GM18907 (cell line): ENCODE measurements at regions not wholly inside any gene's neighbourhood (a gene's known extent, or its start where the extent isn't known, plus 50 kb on each side); places are given as distances from the start of the nearest gene placed in this dataset.

ENCODE experiments used
- ATAC-seq: cut with Tn5 transposase; IDR thresholded peaks from one replicate; pipeline ENCODE4 v1.9.1; 2021; ENCODE audit warnings: mild to moderate bottlenecking, moderate library complexity; ENCODE audit not compliant: unreplicated experiment

DNA sequence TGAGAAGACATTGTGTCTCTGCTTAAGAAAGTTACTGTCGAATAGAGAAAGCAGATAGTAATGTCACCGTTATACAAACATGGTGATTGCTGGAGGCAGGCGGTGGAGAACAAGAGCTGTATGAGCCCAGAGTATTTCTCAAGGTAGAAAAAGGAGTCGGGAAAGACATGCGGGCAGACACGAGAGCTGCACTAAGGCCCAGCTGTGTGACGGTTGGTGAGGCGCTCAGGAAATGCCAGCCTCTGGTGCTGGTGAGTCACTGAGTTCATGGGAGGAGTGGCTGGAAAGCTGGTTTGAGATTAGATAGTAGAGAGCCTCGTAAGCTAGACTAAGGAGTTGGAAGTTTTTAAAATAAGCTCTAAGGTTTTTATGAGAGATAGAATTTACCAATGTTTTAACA lies 390.9 kb upstream of the TRIB2 start:
- no peak for ATAC-seq

DNA sequence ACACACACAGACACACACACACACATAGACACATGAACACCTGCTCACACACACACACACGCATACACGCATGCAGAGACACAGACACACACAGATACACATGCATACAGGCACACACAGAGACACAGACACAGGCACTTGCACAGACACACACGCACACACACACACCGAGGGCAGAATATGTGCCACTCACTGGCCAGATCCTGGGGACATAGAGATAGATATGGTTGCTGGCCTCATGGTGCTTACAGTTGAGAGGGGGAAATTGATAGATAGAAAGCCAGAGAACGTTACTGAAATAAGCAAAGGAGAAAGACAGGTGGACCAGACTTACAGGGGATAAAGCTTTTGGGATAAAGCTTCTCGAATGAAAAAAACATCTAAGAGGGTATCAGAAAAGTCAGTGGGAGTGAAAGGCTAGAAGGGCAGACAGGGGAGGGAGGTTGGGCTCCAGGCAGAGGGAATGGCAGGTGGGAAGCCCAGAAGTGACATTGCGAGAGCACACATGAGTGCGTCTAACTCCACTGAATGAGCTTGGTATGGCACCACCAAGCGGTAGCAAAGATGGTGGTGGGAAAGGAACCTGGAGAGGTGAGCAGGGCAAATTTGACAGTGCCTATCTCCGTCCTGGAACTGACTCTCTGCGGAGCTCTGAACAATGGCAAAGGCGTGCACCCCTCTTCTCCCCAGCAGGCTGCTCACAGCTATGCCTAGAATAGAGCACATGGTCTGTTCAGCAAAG lies 390.1 kb upstream of the TRIB2 start:
- no peak for ATAC-seq

DNA sequence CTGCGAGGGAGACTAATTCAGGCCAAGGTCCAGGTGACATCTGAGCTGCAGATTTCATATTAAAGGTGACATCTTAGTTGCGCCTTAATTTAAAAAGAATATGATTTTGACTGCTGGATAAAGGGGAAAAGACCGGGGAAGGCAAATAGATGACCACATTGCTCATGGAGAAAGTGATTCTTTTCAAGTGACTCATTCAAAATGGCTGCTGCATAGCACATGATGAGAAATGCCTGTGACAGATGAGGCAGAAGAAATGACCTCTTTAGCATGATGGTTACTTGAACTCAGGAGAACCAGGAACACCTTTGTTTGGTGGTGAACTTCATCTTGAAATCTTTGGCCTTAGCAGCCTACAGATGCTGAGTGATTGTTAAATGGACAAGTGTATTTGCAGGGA lies 385.8 kb upstream of the TRIB2 start:
- ATAC-seq: no peak

DNA sequence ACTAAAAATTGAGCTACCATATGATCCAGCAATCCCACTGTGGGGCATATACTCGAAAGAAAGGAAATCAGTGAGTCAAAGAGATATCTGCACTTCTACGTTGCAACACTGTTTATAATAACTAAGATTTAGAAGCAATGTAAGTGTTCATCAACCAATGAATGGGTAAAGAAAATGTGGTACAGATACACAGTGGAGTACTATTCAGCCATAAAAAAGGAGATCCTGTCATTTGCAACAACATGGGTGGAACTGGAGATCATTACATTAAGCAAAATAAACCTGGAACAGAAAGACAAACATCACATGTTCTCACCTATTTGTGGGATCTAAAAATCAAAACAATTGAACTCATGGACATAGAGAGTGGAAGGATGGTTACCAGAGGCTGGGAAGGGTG lies 385.0 kb upstream of the TRIB2 start:
- ATAC-seq: no peak

DNA sequence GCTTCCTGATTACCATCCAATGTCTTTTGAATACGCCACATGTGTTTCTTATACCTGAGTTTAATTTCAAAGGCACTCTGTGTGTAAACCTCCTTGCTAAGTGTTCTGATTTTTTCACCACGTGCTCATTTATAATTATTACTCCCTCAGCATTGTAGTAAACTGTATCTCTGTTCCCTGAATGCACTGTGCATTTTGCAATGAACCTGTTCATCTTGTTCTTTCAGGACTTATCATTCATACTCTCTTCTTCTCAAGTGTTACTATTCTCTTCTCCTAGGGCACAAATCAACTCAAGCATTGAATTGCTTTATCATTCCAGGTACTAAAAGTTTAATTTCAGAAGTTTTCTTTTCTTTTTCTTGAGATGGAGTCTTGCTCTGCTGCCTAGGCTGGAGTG lies 383.4 kb upstream of the TRIB2 start:
- ATAC-seq: no peak

DNA sequence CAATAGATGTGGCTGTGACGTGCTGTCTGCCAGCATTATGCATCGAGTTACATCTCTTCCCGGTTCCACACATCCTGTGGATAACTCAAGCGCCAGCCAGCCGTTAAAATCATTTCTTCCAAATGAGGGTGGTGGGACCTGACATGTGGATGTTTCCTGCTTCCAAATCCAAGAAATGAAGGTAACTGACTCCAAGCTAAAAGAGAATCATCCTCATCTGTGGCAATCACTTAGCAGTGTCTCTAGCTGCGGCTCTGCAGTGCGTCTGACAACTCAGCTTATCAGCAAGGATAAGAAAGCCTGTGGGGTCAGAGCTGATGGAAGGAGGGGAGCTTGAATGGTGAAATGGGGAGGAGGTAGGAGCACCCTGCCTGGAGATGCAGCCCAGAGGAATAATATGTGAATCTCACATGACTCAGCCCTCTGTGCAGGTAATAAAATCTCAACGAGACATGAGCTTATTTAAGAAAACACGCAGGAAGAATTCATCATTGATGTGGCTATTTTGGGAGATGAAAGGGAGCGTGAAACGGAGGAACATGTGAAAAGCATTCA lies 382.2 kb upstream of the TRIB2 start:
- ATAC-seq: no peak

DNA sequence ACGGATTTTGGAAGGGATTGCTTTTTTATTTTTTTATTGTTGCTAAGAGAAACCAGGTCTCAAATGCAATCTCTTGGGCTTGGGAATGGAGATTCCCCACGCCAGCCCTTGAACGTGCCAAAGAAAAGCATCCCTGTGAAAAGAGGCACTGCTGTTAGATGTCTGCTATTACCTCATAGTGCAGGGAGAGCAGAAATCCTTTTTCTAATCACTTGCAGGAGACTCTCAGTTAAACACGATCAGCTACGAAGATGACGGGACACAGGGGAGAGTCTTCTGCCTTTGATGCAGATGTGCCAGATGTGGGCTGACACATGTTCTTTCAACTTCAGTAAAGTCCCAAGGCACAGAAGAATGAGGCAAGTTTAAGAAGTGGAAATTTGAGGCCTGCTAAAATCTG lies 381.6 kb upstream of the TRIB2 start:
- no peak for ATAC-seq

DNA sequence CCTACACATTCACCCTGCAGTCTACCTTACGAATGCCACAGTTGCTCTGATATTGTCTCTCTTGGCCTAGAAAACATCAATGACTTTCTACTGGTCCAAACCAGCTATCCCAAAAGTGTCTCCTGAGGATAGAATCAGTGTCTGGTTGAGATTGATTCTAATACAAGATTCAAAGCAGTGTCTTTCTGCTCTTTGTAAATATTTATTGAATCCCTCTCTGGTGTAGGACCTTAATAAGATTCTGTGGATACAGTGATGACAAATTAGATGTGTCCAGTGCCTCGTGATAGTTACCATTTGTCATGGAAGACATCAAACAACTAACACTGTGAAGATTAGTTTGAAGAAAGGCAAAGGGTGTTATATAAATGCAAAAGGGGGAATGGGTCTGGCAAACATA lies 380.7 kb upstream of the TRIB2 start:
- ATAC-seq: no peak

DNA sequence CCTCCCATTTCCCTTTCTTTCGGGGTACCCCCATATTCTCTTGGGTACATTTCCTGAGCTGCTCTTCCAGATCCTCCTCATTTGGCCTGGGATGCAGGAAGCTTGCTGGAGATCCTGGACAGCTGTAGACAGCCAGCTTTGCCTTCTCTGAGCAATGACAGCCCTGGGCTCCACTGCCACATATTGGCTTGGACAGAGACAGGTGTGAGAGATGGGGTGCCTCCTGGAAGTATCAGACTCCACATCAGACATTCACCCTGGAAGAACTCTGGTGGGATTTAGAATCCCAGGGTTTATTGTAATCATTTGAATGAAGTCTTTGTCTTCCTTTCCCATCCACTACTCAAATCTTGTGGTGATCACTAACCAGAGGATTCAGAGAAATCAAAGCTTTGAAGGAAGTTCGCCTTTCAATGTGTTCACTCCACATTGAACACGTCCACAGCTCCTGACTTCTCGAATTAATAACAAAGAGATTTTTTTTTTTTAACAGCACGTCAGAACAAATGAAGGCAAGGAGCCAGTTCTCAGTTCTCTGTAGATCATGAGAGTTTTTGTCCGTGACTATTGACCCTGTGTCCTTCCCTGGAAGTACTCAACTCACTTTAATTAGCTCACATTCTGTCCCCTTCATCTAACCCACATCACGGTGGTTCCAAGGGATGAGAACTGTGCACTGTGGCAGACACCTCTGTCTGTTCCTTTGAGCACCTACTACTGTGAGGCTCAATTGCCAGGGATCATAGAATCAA lies 377.6 kb upstream of the TRIB2 start:
- ATAC-seq: no peak

DNA sequence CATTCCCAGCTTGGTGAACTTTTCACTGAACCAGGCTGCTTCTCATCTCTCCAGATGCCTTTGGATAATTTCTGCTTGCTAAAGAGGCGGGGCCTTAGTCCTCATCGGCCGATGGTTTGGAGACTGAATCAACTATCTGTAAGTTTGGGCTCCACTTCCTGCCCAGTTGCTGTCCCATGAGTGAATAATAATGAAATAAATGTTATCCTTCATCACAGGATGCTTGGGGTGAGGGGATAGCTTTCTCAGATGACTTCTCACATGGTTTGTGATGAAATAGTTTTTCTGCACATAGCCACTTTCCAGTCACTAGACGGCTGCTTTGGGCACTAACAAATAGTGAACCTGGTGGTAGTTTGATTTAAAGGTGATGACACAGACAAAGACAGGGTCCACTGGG lies 376.6 kb upstream of the TRIB2 start:
- ATAC-seq: no peak

DNA sequence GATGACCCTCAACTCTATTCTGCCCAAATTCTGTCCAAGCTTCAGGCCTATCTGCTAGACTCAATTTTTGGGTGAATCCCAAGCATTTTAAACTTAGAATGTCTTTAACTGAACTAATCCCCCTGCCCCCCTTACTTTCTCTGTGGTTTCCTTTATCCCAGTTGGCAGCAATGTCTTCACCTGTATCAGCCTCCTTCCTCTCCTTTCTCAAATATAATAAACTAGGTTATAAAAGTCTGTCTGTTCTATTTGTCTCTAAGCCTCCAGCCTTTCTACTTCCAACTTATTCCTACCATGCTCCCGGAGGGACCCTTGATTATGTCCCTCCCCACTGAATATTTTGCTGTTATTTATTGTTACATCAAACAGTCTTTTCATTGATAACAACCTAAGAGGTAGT lies 375.5 kb upstream of the TRIB2 start:
- no peak for ATAC-seq

DNA sequence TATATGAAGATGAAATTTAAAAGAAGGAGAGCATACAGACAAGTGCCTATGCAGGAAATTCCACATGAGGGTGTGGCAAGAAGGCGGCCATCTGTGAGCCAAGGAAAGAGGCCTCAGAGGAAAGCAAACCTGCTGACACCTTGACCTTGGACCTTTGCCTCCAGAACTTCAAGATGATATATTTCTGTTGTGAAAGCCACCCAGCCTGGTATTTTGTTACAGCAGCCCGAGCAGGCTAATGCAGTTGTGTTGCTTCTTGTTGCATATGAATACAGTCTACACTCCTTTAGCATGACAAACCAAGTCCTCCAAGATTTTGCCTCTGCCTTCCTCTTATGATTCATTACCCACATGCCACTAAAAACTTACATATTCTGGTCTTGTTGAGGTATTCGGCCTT lies 374.8 kb upstream of the TRIB2 start:
- ATAC-seq: no peak

DNA sequence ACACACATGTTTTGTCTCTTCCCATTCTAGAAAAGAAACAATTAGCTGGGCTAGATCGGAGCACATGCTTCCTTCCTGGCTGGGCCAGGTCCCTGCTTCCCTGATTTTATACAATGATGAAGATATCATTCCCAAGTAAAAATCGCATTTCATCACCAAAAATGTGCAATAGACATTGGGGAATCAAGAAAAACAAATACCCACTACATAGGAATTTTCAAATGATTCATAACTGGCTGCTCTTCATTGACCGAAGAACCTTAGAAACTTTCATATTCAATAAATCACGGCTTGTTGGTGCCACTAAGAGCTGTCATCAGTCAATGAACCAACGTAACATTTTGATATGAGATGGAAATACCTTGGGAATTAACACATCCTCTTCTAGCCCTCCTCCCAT lies 373.6 kb upstream of the TRIB2 start:
- ATAC-seq: no peak

DNA sequence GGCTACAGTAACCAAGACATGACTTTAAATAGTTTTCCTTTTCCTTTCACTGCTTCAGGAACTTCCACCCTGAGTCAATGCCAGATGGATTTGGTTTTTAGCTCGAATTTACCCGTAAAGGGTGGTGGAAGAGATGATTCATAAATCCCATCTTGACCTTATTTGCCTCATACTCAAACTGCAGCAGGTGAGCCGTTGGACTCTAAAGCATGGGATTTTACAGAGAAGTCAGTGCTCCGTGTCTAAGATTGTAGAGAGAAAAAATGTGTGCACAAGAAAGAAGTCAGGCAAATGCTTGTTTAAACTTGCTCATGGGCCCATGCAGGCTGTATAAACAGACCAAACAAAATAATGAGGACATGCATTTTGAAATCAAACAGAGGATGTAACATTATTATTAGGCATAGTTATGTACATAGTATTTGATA lies 369.7 kb upstream of the TRIB2 start:
- ATAC-seq: no peak

DNA sequence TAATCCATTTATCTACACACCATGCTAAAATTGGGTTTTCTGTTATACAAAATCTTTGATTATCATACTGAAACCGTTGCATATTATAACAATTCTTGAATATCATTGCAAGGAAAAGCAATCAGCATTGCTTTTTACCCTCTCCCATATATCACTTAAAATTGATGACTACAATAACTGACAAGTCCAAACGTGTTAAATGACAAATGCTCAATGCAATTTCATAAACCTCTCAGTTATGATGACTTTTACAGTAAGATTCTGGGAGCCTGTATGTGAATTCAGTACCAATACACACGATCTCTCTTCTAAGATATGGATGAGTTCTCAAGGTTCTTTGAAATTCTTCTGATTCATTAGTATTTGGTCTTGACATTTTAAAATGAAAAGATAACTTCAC lies 368.5 kb upstream of the TRIB2 start:
- no peak for ATAC-seq

DNA sequence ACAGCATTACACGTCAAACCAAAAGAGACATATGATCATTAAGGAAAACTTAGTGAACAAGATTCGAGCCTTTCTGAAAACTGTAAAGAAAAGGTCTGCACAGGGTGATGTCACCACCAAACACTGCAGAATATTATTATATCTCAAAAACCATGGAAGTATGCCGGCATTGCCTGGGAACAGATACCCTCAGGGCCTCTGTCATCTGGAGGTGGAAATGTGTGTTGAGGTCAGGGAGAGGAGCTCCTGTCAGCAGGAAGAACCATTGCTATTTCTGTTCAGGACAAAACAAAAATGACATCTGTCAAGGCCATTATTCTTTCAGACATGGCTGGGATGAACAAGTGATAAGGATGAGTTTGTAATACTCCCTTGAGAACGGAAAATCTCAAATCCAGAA lies 365.9 kb upstream of the TRIB2 start:
- no peak for ATAC-seq

DNA sequence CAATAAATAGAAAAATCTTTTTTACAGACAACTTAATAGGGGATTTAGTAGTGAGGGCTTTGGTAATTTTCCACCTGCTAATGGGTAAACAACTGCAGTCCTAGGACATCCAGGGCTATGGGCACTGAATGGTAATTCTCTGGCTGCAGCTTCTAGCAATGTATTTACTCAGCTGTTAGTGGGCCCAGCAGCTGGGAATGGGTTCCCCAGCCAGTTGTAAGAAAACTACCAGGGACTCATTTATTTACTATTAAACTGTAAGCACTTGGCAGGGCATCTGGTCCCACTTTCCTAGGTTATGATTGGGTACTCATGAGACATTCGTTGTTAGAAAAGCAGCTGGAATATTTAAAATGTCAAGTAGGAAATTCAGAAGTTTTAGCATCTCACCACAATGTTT lies 363.8 kb upstream of the TRIB2 start:
- ATAC-seq: no peak

DNA sequence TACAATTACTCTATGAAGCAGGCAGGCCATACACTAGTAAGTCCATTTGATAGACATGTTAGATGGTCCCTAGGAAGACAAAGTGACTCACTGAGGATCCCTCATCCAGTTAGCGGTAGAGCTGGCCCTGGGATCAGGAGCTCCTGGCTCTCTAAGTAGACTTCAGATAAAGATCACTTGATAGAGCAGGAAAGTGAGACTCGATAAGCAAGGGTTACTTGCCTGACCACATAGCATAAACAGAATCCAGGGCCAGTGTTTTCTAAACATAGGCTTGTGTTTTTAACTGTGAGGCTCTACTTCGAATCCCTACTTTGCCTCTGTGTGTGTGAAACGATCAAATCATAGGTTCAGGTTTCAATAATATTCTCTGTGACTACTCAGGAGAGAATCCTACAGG lies 355.2 kb upstream of the TRIB2 start:
- ATAC-seq: no peak

DNA sequence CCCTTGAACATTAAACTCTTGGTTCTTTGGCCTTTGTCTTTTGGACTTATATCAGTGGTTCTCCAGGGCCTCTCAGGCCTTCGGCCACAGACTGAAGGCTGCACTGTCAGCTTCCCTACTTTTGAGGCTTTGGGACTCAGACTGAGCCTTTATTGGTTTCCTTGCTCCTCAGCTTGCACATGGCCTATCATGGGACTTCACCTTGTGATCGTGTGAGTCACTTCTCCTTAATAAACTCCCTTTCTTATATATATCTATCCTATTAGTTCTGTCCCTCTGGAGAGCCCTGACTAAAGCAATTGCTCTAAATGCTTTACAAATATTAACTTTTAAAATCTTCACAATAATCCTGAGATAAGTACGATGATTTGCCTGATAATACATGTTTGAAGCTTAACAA lies 353.6 kb upstream of the TRIB2 start:
- no peak for ATAC-seq

DNA sequence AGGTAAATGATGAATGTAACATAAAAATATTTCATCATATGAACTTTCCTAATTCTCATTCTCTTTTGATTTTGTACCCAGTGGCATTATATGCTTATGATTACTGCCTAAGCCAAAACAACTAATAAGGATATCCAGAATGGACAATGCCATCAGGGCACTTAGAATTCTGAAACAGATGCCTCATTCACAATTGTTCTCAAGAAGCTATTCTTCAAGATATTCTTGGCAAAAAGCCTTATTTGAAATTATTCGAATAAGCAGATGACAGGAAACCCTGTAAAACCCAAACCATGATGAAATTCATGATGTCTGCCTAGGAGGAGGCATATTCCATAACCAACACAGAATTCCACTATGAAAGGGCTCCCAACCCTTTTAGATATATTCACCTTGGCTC lies 353.2 kb upstream of the TRIB2 start:
- ATAC-seq: no peak

DNA sequence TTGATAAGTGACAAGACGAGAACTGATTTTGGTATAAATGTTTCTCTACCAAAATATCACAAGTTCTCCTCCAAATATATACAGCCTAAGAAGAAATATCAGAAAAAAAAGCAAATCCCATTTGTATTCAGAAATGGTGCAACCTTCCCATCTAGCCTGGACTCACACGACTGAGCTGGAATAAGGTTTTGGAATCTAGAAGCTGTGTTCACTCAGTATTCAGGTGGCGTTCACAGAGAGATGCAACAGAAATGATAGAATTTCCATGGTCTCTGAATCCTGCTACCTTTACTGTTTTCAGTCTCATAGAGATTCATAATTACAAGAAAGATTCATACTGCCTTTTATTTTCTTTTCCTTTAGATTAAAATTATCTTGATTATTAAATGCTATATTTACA lies 347.2 kb upstream of the TRIB2 start:
- ATAC-seq: no peak

DNA sequence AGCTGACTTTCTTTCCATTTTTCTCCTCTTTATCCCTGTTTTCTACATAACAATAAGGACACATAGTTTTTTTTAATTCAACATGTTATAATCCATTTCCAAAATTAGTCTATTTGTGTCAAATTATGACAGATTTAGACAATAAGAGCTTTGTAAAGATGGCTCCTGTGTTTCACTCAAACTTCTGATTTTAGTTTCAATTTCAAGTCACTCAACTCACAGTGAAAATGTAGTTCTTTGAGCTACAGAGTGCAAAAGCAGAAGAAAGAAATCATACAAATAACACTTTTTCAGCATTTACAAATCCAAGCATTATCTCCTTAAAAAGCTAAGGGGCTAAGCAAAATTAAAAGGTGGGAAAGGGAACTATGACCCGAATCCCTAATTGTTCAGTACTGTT lies 340.7 kb upstream of the TRIB2 start:
- ATAC-seq: no peak
